Activated CD4-positive, alpha-beta T cell treated with anti-CD3 and anti-CD28 coated beads, Interleukin-2, amount 50 U/mL, for 1 hour (primary cell): ENCODE measurements at regions not wholly inside any gene's neighbourhood (a gene's known extent, or its start where the extent isn't known, plus 50 kb on each side); places are given as distances from the start of the nearest gene placed in this dataset.

Source experiments
- DNase-seq: peaks from one replicate; pipeline ENCODE4 v3.0.0-alpha.2; 2020

DNA sequence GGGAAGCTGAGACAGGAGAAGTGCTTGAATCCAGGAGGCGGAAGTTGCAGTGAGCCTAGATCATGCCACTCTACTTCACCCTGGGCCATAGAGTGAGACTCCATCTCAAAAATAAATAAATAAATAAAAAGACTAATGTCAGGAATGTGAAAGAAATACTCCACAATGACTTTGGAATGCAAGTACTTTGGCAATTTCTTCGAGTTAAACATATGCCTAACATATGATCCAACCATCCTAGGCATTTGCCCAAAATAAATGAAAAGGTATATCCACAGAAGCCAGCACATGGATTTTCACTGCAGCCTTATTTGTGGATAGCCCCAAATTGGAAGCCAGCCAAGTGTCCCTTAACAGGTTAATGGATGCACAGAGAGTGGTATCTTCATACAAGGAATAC lies 357.9 kb upstream of the TMEM132C start:
- no peak for DNase-seq

DNA sequence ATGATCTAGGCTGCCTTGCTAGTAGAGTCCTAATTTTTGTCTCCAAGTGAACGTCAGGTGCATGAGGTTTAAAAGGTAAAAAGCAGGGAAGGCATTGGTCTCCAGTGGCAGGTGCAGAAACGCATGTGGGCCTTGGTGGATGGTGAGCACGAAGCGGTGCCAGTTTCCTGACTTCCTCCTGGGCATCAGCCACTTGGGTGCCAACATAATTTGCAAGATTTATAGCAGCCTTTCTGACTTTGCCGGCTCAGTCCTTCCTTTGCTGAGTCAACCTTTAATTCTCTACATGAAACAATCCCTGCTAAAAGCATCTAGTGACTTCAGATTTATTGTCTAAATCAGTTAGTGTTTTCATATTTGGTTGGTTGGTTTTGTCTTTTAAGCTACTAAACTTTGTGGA lies 355.7 kb upstream of the TMEM132C start:
- no peak for DNase-seq

DNA sequence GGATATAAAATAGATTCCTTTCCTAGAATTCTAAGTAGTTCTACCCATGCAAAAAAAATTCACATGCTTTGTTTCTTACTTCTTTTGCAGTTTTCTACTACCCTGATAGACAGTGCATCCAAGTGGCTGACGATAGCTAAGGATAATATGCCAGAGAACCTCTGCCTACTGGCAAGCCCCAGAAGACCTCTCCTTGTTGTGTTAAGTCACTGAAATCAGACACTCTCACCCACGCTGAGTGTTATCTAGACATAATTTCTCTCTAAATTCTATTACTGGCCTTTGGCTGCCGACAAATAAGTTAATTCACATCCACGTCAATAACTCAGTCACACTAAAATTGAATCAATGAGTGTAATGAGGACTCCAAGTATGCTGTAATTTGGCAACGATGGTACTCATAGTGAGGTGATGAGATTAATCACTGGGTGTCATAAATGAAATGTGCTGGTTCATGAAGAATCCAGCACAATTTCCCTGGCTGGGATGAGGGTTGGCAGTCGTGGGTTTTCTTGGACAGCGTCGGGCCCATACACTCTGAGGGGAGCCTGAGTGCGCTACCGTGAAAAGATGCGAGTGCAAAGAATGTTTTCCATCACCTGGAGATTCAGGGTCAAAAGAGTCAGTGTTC lies 354.8 kb upstream of the TMEM132C start:
- no peak for DNase-seq

DNA sequence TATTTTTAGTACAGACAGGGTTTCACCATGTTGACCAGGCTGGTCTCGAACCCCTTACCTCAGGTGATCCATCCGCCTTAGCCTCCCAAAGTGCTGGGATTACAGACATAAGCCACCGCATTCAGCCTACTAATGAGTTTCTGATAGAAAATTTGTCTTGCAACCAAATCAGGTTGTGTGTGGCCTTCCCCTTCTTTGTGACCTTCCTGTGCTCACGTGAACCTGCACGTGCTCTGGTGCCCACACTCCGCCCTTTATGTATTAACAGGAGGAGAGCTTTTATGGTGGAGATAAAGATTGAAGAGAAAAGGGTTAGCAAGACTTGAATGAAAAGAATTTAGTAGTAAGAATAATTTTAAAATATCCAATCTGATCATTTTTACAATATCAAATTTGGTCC lies 343.5 kb upstream of the TMEM132C start:
- DNase-seq, result no peak

DNA sequence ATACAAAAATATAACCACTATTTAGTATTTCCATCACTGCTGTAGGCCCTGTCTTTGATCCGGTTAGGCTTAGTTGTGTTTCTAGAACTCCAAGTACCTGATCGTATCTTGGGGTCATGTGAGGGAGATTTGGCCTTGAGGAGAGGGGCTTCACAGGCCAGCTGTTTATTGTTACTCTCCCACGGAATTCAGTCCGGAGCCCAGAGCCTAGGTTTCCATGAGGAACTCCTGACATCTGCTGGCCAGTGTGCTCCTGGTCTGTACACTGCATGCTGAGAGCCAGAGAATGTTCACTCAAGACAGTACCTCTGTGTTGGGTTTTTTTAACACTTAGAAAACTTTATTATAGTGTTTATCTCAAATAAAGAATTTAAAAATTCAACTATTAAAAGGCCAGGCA lies 341.0 kb upstream of the TMEM132C start:
- no peak for DNase-seq

DNA sequence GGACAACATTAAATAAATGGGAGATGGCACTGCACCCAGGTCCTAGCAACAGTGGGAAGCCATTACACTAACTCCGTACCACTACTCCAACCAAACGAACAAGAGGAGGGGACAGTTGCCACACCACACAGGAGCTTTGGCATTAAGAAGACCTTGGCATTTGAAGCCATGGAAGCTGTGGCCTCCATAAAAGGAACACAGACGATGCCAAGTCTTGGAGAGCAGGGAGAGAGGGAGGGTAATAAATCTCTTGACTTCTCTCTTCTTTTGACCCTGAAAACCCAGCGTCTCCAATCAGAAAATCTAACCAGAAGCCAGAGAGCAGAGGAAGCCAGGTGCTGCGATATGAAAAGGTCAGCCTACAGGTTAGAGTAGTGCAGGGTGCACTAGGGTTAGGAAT lies 338.8 kb upstream of the TMEM132C start:
- no peak for DNase-seq

DNA sequence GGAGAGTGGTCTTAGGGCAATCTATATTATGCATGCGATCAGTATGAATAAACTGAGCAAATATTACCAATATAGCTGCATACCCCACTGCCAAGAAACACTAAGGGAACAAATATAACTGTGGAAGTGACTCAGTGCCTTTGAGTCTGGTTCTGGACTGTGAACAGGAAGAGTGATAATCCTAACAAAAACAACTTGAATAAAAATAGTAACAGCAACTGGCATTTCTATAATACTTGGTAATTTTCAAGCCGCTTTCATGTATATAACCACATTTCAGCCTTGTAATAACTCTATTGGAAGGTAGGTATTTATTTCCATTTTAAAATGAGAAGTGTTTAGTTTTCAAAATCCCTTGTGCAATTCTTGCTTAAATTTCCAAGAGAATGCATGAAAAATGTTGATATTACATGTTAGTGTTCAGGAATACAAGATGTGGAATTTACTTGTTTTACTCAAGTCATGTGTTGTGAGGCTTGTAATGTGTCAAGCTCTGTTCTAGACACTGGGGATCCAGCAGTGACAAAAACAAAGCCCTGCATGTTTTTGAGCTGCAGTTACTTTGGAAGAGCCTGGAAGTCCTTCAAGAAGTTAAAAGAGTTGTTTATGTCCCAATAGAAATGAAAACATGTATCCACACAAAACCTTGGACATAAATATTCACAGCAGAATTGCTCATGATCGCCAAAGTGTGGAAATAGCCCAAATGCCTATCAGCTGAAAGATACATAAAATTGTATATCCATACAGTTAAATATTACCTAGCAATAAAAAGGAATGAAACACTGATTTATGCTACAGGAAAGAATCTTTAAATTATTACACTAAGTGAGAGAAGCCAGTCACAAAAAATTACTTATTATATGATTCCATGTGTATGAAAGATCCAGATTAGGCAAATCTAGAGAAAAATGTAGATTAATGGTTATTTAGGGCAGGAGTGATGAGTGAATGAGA lies 338.1 kb upstream of the TMEM132C start:
- no peak for DNase-seq

DNA sequence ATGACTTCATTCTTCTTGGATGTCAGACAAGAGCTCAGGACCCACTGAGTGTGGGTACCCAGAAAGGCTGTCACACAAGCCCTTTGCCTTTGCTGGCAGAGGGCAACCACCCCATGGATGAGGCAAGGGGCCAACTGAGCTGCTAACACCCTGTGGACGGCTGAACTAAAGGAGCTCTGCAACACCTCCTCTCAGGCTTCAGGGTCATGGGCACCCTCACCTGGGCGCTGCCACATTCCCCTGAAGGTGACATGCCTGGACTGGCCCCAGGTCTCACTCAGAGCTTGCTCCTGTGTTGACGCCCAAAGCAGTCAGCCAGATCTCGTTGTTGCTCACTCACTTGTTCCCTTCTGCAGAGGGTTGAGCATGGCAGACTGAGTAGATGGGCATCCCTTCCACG lies 336.8 kb upstream of the TMEM132C start:
- no peak for DNase-seq

DNA sequence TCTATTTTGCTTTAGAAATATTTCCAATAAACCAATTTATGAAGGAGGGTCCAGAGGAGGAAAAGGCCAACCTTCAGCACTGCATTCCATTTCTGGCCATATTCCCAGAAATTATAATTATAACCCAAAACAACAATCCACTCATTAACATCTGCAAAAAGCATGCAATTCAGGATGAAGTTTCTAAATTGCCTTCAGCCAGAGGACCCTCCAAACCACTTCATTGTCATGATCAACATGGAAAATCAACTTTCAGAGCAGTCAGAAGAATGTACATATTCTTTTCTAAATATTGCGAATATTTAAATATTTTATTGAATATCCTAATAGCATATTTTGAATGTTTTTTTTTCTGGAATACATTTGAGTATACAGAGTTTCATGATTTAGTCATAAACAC lies 332.6 kb upstream of the TMEM132C start:
- DNase-seq, result no peak

DNA sequence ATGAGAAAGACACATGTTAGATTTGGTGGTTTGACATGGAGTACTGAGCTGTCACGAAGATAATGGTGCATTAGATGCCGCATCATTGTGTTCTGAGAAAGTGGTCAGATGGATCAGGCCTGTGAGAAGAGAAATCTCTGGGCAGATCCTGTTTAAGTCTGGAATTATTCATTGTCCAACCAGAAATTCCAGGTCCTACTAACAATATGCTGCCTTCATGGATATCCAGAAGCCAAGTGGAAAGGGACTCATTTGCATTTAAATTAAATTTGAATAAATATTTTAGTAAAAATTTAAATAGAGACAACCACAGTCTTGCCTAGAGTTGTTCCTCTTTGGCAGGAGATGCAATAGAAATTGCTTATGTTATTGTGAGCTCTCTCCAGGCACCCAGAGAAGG lies 330.5 kb upstream of the TMEM132C start:
- DNase-seq, result no peak

DNA sequence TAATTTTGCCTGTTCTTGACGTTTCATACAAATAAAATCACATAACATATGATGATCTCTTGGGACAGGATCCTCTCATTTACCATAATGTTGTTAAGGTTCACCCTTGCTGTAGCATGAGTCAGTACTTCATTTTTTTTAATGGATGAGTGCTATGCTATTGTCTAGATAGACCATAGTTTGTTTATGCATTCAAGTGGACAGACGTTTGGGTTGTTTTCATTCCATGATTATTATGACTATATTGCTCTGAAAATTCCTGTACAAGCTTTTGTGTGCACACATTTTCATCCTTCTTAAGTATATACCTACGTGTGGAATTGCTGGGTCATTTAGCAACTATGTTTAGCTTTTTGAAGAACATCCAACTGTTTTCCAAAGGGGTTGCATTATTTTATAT lies 325.6 kb upstream of the TMEM132C start:
- DNase-seq, result no peak

DNA sequence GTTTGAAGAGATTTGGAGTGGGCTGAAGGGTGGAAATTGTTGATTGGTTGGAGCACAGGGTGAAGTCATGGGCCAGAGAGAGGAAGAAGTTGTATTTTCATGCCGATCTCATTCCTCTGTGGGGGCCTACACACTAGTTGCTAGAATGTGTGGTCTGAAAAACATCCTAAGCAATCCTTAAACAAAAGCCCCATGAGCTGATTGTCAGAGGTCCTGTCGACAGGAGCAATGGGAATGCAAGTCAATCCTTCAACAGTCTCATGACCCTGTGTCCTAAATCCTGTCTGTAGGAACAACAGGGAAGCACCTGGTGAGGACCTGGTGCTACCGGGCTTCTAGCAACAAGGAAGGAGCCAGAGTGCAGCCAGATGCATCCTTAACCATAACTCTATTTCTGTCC lies 324.0 kb upstream of the TMEM132C start:
- no peak for DNase-seq

DNA sequence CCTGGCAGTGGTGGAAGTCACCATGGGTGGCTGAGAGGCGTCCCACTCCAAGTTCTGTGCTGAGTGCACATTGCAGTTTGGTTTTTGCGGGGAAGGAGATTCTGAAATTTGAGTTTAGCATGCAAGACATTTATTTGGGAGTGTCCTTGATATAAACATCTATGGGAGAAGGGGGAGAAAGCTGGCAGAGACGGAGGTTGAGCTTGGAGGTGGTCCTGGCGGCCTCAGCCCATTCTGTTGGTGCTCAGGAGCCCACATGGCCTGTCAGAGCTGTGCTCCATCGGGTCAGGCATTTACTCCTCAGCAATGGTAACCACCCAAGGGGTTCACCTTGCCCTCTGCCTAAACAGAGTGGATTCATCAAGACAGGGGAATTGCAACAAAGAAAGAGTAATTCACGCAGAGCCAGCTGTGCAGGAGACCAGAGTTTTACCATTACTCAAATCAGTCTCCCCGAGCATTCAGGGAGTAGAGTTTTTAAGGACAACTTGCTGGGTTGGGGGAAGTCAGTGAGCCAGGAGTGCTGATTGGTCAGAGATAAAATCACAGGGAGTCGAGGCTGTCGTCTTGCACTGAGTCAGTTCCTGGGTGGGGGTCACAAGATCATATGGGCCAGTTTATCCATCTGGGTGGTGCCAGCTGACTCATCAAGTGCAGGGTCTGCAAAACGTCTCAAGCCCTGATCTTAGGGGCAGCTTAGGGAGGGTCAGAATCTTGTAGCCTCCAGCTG lies 323.3 kb upstream of the TMEM132C start:
- no peak for DNase-seq

DNA sequence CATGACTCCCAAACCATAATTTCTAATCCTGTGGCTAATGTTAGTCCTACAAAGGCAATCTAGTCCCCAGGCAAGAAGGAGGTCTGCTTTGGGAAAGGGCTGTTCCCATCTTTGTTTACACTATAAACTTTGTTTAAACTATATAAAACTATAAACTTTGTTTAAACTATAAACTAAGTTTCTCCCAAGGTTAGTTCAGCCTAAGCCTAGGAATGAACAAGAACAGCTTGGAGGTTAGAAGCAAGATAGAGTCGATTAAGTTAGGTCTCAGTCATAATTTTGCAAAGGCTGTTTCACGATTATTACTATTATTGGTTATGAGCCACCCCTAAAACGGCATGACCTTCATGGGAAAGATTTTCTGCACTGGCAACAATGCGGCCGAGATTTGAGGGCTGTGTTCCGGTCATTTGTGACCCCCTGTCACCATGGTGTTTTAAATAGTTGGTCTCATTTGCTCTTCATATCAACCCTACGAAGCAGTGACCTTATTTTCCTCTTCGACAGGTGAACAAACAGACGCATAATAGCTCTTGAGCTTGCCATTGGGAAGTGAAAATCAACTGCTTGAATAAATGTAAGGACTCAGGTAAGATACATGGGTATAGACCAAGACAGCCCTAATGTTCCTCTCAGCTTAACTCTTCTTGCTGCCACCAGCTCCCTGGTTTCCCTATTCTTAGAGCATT lies 322.6 kb upstream of the TMEM132C start:
- DNase-seq, result no peak

DNA sequence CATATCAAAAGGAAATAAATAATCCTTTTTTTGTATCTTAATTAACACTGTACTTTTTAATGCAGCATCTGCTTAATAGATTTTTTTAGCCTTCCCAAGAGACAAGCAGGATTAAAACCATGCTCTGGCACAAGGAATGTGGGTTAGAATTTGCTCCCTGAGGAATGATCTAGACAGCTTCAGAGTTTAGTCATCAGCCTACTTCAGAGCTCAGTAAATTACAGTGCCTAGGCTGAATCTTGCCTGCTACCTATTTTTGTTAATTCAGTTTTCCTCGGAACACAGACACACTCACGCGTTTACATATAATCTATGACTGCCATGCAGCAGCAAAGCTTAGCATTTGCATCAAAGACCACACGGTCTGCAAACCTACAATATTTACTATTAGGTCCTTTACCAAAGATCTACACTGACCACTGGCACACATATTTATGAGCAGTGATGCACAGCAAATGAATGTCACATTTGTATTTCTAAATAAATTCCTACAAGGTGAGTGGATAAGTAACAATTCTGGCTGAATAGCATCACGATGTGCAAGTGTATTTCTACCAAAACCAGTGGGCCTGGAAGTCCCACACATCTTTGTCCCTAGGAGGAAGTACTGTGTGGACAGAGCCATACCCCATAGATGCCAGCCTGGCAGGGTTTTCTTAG lies 309.8 kb upstream of the TMEM132C start:
- no peak for DNase-seq

DNA sequence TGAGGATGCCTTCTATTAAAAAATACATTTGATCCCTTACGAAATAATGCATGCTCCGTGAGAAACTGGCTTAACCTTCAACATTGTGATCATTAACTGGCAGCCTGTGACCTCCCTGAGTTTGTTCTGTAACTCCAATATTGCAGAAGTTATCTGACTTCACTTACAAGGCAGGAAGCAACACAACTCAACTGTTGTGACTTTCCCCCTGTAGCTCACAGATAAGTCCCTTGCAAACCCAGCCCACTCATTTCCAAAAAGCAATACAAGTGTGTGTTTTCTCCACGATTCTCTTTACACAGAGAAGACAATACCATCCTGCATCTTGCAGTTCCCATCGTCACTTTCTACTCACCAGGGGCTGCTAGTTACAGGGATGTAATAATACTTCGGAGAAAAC lies 304.7 kb upstream of the TMEM132C start:
- DNase-seq, result no peak

DNA sequence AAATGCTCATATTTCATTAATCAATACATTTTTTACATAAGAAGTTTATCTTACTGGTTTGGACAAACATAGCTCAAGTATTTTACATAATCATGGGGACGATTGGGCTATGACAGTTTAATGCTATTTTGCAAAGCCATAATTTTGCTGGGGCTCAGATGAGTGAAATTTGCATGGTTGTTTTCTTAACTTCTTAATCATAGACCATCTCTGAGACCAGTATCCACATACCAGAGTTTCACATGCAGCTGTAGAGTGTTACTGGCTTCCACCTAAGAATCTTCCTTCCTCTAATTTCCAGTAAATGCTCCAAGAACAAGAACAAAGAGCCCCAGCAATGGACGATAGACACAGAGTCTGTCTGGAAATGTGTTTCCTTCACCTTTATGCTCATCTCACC lies 303.0 kb upstream of the TMEM132C start:
- DNase-seq, result no peak

DNA sequence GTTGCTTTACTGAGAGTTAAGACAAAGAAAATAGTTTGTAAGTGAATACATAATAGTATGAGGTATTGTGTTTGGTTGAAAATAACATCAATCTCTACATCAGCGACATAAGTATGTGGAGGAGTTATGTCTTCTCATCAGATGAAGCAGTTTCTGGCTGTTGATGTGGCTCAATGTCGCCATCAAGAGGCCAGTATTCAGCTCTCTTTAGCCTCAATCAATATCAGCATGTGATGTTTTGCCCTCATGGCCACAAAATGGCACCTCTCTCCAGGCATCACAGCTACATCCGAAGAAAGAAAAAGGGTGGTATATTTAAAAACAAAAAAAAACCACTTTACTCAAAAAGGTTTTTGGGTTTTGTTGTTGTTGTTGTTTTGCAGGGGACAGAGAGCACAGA lies 302.3 kb upstream of the TMEM132C start:
- DNase-seq, result no peak

DNA sequence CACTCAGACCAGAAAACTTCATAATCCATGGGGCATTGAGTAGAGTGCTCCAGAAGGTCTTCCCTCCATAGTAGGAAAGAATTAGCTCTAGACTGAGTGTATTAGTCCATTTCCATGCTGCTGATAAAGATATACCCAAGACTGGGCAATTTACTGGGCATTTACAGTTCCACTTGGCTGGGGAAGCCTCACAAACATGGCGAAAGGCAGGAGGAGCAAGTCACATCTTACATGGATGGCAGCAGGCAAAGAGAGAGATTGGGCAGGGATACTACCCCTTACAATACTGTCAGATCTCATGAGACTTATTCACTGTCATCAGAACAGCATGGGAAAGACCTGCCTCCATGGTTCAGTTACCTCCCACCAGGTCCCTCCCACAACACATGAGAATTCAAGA lies 300.6 kb upstream of the TMEM132C start:
- DNase-seq, result no peak

DNA sequence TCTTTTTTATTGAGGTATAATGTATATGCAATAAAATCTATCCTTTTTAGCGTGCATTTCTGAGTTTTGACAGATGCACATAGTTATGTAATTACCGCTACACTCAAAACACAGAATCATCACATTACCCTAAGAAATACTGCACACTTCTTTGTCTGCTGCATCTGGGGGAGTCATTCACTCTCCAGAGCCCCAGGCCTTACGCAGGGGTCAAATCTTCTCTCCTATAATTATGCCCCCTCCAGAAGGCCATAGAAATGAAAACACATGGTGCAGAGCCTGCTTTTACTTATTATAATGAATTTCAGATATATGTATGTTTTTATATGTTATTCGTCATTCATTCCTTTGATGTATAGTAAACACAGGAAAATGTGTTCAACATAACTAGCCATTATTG lies 296.5 kb upstream of the TMEM132C start:
- DNase-seq, result no peak

DNA sequence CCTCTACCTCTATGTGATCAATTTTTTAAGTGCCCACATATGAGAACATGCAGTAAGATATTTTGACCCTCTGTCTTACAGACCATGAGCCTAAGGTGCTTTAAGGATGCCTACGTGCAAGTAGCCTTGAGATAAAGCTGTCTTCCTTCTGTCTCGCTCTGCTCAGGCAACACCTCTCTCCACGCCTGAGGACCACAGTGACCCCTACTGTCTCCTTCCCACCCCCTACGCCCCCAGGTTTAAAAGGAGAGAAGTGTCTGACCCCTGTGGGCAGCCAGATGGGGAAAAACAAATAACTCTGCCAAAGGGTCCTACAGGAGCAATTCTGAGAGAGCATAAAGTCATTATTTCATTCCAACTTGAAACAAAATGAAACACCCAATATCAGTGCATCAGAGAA lies 286.4 kb upstream of the TMEM132C start:
- no peak for DNase-seq

DNA sequence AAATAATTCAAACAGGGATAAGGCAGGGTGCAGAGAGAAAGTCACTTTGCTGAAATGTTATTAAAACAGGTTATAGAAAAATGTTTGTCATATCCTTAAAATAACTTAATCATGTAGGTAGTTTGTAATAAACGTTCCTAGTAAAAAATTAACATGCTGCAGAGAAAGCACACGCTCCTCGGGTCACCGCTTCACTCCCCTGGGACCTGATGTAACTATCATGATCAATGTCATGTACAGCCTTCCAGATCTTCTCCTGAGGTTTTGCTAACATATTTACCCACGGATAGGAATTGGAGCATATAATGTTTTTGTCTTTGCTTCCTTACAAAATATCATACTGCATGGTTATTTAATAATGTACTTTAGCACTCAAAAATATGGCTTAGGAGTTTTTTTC lies 285.1 kb upstream of the TMEM132C start:
- DNase-seq, result no peak
